HG03378 (cell line): ENCODE measurements at regions not wholly inside any gene's neighbourhood (a gene's known extent, or its start where the extent isn't known, plus 50 kb on each side); places are given as distances from the start of the nearest gene placed in this dataset.
"Not testable (repeated sequence)": the region's sequence is repeated elsewhere in the genome, so short reads cannot be mapped to it uniquely, and the experiment has no call there.

Experiments used
- ATAC-seq: cut with Tn5 transposase; IDR thresholded peaks from one replicate; pipeline ENCODE4 v1.9.1; 2021; ENCODE audit warnings: mild to moderate bottlenecking, moderate library complexity; ENCODE audit not compliant: unreplicated experiment

DNA sequence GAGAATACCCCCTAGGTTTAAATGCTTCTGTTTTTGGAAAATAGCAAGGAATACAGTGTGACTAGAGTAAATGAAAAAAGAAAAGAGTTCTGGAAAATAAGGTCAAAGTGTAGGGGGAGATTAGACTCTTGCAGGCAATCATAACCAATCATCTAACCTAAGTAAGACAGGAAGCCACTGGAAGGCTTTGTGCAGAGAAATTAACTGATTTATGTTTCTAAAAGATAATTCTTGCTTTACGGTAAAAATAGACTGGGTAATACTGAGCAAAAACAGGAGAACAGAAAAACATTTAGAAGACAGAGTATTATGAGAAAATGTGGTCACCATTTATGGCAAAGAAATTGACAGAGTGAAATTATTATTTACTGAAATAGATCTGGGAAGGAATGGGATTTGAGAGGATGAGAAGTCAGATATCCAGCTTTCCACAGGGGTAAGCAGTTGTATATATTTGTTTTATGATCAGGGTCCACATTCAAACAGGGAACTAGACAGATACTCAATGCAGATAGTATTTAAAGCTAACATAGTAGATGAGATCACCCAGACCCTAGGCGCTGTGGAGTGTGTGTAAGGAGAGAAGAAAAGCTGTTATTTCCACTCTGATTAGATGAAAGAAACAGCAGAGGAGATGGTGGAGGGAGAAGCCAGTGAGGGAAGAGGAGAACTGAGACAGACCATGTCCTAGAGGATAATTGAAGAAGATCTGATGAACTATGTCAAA is 1225.3 kb downstream of the CDH11 start:
- no peak for ATAC-seq

DNA sequence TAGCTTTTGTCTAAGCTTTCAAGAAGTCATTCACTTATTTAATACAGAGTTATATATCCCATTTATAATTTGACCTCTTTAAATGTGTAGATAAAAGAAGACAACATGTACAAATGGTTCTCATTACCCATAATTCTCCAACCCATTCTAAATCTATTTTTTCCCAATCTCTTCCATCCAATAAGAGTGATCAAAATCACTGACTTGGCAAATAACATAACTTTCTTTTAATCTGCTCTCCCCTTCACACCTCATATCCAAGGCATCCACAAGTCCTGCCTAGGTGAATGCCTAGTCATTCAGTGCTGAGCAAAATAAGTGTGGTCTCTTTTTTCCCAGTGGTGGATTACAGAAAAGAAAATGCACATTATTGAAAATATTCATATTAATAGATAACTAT is 1231.1 kb downstream of the CDH11 start:
- ATAC-seq = no peak

DNA sequence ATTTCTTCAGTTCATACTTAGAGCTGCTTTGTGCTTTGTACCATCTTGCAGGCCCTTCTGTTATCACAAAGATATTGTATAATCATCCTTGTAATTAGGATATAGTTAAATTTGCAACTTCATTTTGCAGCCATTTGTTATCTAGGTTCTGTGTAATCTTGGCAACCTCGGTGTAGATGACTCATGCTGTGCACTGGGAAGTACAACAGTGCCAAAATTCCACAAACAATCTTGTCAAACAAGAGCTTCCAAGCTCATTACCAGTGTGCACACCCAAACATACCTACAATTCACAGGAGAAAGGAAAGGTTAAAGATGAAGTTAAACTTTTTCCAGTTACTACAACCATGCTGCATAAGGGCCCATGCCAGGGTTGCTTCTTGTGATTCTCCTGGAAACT is 1231.8 kb downstream of the CDH11 start:
- ATAC-seq = no peak

DNA sequence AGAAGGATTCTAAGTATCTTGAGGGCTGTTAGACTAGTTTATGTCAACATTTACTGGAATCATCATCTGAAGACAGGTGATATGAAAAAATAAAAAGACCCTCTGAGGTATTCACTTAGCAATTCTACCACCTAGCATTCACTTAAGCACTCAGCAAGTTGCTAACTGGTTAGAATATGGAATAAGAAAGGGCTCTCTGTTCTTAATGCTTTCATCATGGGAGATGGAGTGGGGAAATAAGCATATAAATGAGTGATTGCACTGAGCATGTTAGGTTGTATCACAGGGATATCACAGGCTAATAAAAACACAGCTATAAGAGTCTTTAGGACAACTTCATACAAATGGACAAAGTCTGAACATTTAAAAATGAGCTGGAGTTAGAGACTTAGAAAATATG is 1238.8 kb downstream of the CDH11 start:
- no peak for ATAC-seq

DNA sequence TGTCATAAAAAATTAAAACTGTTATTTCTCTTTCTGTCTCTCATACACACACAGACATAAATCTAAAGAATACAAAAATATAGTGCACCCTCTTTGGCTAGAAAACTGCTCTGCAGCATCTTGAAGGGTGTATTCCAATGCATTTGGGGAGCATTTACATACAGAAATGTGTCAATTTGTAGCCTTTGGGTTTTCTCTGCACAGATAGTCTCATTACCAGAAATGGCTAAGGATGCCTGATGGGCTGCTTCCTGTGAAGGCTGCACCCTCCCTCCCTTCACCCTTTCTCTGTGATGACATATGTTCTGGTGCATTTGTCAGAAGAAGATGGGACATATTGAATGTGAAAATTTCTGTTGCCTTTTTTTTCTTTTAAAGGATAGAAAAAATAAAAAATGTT is 1239.3 kb downstream of the CDH11 start:
- no peak for ATAC-seq

DNA sequence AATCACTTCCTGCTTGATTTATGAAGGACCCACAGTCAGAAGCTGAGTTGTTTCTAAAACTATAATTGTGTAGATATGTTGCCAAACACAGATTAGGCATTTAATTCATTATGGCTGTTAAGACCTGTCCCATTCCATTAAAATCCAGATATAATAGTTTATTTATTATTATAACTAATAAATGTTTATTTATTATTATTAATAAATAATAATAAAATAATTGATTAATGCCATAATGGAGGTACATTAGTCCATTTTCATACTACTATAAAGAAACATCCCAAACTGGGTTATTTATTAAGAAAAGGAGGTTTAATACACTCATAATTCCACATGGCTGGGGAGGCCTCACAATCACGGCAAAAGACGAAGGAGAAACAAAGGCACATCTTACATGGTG is 1240.9 kb downstream of the CDH11 start:
- ATAC-seq = no peak

DNA sequence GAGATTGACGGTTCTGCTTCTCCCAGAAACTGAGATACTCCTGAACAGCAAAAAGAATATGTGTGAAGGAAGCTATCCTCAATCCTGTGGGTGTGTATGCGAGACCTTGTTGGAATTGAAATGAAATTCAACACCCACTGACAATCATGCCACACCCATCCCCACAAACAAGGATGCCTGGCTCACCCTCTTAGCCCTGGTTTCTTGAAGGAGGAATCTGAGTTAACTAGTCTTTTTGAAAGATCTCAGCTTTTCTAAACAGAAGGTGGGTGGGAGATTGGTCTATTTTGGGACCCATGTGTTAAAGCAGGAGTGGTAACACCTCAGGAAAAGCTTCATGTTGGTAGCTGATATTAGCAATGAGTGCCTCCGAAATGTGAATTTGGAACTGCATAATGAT is 1244.5 kb downstream of the CDH11 start:
- no peak for ATAC-seq

DNA sequence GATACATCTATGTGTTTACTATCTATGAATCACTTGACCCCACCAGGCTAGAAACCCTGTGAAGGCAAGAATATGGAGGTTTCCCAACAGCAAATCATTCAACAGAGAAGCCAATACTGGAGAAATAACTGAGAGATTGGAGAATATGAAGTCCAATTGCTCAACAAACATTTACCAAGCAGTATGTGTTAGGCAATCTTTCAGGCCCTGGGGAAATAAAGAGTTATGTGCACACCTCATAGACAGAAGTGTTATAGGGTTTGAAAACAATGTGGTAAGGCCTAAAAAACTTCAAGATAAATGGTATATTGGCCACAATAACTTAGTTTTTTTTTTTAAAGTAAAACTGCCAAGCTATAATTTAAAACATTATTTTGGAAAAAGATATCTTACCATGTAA is 1245.8 kb downstream of the CDH11 start:
- ATAC-seq = no peak

DNA sequence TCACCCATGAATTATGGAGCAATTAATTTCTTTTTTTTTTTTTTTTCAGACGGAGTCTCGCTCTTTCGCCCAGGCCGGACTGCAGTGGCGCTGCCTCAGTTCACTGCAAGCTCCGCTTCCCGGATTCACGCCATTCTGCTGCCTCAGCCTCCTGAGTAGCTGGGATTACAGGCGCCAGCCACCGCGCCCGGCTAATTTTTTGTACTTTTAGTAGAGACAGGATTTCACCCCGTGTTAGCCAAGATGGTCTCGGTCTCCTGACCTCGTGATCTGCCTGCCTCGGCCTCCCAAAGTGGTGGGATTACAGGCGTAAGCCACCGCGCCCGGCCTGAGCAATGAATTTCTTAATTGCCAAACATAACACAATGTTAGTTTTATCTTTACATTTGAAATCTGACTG is 1261.2 kb downstream of the CDH11 start:
- ATAC-seq = not testable (repeated sequence)

DNA sequence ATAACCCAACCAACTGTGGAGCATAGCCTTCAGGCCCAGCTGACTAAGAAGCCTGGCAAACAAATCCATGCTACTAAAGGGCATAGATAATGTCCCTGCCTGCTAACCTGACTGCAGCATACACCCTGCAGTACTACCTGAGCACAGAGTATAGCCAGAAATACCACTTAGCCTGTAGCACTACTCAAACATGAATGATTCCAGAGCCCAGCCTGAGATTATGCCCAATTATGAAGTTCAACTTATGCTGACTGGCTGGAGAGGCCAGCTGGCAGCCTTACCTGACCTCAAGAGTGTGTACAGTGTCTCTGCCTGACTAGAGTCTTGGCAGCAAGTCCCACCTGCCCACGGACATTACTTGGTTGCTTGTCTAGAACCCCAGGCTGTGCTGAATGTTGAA is 1265.3 kb downstream of the CDH11 start:
- ATAC-seq = no peak

DNA sequence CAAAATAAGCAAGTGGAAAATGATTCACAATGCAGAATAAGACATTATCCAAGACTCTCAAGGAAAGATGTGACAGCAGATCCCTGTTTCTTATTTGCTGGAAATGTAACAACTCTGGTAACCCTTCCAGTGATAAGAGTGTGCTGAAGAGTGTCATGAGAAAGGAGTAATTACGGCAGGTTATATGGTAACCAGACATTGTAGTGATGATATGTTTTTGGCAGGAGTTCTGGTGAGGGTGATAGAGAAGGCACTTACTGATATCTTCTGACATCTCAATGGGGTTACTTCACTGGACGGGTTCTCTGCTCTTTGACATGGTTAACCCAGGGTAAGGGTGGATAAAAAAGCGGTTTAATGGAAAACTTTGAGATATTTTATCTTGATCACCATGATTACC is 1270.9 kb downstream of the CDH11 start:
- no peak for ATAC-seq

DNA sequence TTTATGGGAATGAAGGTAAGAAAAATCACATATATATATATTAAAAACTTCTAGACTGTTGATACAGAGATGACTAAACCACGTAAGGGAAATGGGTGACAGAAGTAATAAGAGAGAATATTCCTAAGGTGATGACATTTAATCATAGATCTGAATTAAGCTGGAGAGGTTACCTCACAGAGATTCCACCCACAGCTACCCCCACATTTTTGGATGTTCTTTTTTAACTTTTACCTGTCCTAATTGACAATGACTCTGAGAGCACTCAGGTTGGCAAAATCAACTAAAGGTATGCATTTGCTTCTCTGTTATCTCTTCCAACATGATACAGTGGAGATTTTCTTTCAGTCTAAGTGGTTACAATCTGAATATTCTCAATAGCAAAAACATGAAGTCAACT is 1280.6 kb downstream of the CDH11 start:
- no peak for ATAC-seq

DNA sequence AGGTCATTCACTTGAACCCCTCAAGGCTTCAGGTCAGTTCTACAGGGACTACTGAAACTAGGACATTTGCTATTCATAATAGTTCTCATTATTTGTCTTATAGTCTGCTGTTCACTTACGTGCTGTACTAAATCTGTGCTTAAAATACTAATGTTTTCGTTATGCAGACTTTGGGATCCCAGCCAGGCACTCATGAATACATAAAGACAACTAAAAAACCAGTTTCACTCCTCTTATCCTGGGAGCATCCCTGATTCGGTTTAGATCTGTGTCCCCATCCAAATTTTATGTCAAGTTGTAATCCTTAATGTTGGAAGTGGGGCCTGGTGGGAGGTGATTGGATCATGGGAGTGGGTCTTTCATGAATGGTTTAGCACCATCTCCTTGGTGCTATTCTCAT is 1291.8 kb downstream of the CDH11 start:
- no peak for ATAC-seq

DNA sequence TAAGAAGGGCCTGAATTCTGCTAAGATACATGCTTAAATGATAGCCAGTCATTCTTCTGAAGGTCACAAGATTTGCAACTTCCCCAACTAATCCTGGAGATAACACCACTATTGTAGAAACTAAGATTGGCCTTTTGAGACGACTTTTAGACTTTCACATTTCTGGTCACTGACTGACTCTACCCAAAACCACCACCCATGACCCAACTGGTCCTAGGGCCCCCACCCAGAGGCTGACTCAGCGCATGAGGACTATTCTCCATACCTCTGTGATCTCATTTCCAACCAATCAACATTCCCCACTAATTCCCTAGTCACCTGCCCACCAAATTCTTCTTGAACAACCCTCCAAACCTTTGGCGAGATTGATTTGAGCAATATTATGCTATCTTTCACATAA is 1299.0 kb downstream of the CDH11 start:
- ATAC-seq = no peak

DNA sequence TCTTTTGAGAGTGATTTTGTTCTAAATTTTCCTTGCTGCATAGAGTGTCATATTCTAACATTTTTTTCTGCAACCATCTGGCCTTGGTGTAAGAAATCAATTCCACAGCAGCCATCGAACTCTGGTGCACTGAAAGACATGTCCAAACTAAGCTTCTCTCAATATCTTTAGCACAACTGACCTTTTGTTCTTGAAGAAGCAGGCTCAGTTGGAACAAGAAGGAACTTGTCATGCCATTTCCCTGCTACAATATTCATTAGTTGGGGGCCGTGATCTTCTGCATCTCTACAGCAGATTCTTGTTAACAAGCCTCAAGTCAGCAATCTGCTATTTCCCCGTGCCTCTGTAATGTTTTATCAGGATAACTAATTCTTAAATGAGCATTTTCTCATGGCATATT is 1305.6 kb downstream of the CDH11 start:
- no peak for ATAC-seq

DNA sequence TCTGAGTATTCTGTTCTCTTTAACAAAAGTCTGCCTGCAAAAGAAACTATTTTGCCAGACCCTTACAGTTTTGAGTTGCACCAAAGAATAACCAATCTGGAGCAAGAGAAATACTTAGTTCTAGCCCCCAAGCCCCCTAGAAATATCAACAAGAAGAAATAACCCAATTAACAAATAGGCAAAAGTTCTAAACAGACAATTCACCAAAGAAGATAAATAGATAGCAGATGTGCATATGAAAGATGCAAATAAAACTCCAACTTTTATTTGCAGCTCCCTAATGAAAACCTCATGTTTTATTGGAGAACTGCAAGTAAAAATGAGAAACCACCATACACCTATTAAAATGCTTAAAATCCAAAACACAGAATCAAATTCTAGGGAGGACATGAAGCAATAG is 1308.0 kb downstream of the CDH11 start:
- no peak for ATAC-seq

DNA sequence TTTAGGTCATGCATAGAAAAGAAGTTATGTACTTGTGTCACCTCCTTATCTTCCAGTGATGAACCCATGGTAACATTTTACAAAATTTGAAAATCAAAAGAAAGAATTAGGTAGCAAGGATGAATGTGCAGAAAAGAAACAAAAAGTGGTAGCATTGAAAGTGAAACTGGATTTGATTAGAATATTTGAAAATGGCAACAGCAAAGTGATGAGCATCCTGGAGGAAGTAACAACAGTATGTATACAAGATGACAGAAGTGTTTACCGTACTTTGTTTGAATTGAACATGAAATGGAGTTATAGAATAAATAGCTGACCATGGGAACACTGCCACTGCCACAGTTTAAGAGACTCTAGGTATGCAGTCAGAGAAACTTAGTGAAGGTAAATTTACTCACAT is 1313.1 kb downstream of the CDH11 start:
- ATAC-seq = no peak

DNA sequence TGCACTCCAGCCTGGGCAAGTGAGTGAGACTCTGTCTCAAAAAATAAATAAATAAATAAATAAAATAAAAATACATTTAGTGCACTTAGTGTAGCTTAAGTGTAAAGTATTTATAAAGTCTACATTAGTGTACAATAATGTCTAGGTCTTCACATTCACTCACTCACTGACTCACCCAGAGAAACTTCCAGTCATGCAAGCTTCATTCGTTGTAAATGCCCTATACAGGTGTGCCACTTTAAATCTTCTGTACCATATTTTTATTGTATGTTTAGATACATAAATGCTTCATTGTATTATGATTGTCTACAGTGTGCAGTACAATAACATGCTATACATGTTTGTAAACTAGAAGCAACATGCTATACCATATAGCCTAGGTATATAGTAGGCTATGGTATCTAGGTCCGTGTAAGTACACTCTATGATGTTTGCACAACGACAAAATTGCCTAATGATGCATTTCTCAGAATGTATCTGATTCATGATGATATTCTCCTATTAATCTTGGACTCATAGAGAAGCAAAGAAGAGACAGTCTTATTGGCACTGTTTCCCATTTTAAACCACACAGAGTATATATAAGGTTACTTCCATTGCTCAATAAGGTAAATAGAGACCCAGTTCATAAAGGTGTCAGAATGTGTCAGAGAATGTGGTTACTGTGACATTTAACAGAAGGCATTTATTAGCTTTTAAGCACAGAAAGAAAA is 1314.9 kb downstream of the CDH11 start:
- ATAC-seq = no peak

DNA sequence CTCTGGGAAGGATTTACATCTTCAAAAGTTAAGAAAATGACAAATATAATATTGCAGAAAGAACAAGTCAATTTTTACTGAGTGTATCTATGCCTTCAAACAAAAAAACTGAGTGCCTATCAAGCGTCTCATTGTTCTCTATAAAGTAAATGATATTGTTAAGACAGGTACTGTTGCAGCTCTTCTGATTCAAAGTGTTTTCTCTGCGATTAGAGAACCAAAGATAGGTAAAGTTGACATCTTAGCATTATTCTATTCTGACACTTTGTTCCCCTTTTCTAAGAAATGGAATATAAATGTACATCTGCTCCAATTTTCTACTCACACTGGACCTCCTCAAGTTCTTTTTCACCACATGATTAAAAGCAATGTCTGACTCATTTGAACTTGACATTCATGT is 1317.7 kb downstream of the CDH11 start:
- ATAC-seq = no peak

DNA sequence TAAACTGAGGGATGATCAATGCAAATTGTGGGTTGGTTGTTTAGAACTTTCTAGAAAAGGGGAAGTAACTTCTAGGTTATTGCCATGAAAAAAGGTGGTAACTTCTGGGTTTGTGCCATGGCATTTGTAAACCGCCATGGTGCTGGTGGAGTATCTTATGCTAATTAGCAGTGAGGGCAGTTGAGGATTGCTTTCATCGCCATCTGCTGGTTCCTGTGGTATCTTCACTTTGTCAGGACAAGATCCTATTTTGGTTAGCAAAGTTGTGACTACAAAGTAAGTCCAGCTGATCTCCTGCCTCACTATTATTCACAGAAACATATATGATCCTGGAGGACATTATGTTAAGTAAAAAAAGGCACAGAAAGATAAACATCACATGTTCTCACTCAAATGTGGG is 1332.3 kb downstream of the CDH11 start:
- no peak for ATAC-seq

DNA sequence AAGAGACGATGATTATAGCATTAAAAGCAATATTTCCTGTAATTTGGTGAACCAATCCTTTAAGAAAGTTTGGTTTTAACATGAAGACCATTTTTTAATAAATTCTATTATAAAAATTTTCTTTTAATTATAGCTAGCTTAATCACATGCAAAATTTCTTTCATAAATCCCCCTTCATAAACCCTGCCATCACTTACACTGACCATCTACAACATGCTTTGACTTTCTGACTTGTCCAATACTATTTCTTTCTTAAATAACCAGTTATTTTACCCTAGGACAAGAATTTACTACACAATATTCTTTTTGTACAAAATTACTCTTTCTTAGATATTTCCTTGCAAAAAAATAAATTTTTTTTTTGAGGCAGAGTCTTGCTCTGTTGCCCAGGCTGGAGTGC is 1334.8 kb downstream of the CDH11 start:
- ATAC-seq = no peak

DNA sequence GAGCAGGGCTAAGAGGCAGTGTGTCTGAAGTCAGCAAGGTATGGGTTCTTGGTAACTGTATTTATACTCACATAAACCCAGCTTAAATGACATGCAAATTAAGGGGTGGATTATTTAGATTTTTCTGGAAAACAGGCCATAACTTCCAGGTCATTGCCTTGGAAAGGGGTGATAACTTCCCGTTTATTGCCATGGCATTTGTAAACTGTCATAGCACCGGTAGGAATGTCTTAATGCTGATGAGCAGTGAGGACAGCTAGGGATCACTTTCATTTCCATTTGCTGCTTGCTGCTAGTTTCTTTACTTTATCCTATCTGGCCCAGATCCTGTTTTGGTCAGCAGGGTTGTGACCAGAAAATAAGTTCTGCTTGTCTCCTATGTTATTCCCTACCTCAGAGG is 1336.7 kb downstream of the CDH11 start:
- no peak for ATAC-seq

DNA sequence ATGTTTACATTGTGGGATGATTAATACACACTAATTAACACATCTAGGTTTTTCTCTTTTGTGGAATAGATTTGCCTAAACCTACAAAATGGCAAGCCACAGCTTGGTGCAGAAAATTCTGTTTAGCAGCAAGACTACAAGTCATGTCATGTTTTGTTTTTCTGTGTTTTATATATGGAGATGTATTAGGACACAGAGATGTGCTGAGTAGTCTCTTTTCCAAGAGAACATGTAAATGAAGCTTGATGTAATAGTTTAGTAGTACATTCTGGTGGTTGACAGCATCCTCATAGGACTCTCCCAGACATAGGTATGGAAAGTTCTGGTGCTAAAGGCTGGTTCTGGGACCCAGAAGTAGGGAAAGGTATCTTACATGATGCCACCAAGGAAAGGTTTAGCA is 1345.4 kb downstream of the CDH11 start:
- no peak for ATAC-seq
